GM12892 (cell line): ENCODE measurements at regions not wholly inside any gene's neighbourhood (a gene's known extent, or its start where the extent isn't known, plus 50 kb on each side); places are given as distances from the start of the nearest gene placed in this dataset.

Source experiments
- POLR2AphosphoS5 ChIP-seq: IDR thresholded peaks from 2 replicates; pipeline ENCODE4 v1.6.1; 2011; ENCODE audit warnings: low read depth, low read length, control low read depth
- TAF1 ChIP-seq: IDR thresholded peaks from 2 replicates; pipeline ENCODE4 v1.6.1; 2011; ENCODE audit warnings: low read depth, mild to moderate bottlenecking, control low read depth, low read length, borderline replicate concordance

- TF ChIP-seq POLR2AphosphoS5 (no peak), TAF1 (no peak)
Measured at GRCh38 chr2:240384711-240385450, 50.6 kb upstream of the GPC1 start.
